Naive thymus-derived CD4-positive, alpha-beta T cell (primary cell): ENCODE measurements at regions not wholly inside any gene's neighbourhood (a gene's known extent, or its start where the extent isn't known, plus 50 kb on each side); places are given as distances from the start of the nearest gene placed in this dataset.

Experiments used
- ATAC-seq: fragments of 150-1000 bp; cut with Tn5 transposase; 2 replicates; pipeline ENCODE4 v1.10.0; 2021; ENCODE audit warnings: mild to moderate bottlenecking, moderate library complexity
- CTCF ChIA-PET: fragments of 350-600 bp; sonication (Branson Sonifier 250); formaldehyde crosslinking; loops from one replicate; lab custom pipeline; 2021; ENCODE audit warnings: antibody characterized with exemption; lab: Charles Lee
- POLR2A ChIA-PET: fragments of 350-600 bp; sonication (Branson Sonifier 250); formaldehyde crosslinking; loops from one replicate; lab custom pipeline; 2021; ENCODE audit warnings: antibody characterized with exemption, inconsistent platforms; lab: Charles Lee
- DNase-seq, 9 donors: peaks; one replicate each; pipeline versions ENCODE4 v3.0.0 to v3.0.0-alpha.2; 2020 to 2022; ENCODE audit warnings: mixed read lengths in 1 of 9
- H3K27ac ChIP-seq: one replicate; pipeline ENCODE4 v1.7.0; 2013; ENCODE audit warnings: mild to moderate bottlenecking, low read depth, low read length, moderate library complexity
- H3K27me3 ChIP-seq, 2 donors: one replicate each; pipeline ENCODE4 v1.7.0; 2013; ENCODE audit warnings: low read length in 2 of 2, mild to moderate bottlenecking in 2 of 2, moderate library complexity in 2 of 2; ENCODE audit not compliant: control insufficient read depth in 2 of 2, insufficient read depth in 2 of 2
- H3K36me3 ChIP-seq, 3 experiments: 1 replicate in 2 of 3; 2 replicates in 1 of 3; pipeline ENCODE4 v1.7.0; 2013; ENCODE audit warnings: low read length in 3 of 3, mild to moderate bottlenecking in 3 of 3, moderate library complexity in 1 of 3; ENCODE audit not compliant: insufficient read depth in 3 of 3, control insufficient read depth in 2 of 3
- H3K4me1 ChIP-seq, 2 donors: one replicate each; pipeline ENCODE4 v1.7.0; 2013; ENCODE audit warnings: low read length in 2 of 2, mild to moderate bottlenecking in 2 of 2, moderate library complexity in 1 of 2; ENCODE audit not compliant: control insufficient read depth in 2 of 2, insufficient read depth in 2 of 2
- H3K4me3 ChIP-seq: 2 replicates; pipeline ENCODE4 v1.7.0; 2013; ENCODE audit warnings: mild to moderate bottlenecking, low read length
- H3K9me3 ChIP-seq, 3 experiments: 1 replicate in 2 of 3; 2 replicates in 1 of 3; pipeline ENCODE4 v1.7.0; 2013; ENCODE audit warnings: low read length in 3 of 3; ENCODE audit not compliant: control insufficient read depth in 2 of 3
- H3K27ac Mint-ChIP-seq, 9 donors: one replicate each; pipeline ENCODE4 v1.8.0; 2020 to 2022; ENCODE audit warnings: mixed read lengths in 9 of 9, mild to moderate bottlenecking in 8 of 9, moderate library complexity in 5 of 9, inconsistent platforms in 2 of 9
- H3K27me3 Mint-ChIP-seq, 5 donors: one replicate each; pipeline ENCODE4 v1.8.0; 2021 to 2022; ENCODE audit warnings: mixed read lengths in 5 of 5, mild to moderate bottlenecking in 1 of 5
- H3K36me3 Mint-ChIP-seq, 5 donors: one replicate each; pipeline ENCODE4 v1.8.0; 2020 to 2022; ENCODE audit warnings: mixed read lengths in 5 of 5, mild to moderate bottlenecking in 3 of 5, inconsistent platforms in 1 of 5
- H3K4me1 Mint-ChIP-seq, 7 donors: one replicate each; pipeline ENCODE4 v1.8.0; 2020 to 2022; ENCODE audit warnings: mixed read lengths in 7 of 7, mild to moderate bottlenecking in 3 of 7, inconsistent platforms in 1 of 7
- H3K4me3 Mint-ChIP-seq, 10 donors: one replicate each; pipeline ENCODE4 v1.8.0; 2020 to 2022; ENCODE audit warnings: mild to moderate bottlenecking in 10 of 10, mixed read lengths in 10 of 10, moderate library complexity in 6 of 10, inconsistent platforms in 2 of 10
- H3K9me3 Mint-ChIP-seq, 11 donors: one replicate each; pipeline ENCODE4 v1.8.0; 2020 to 2022; ENCODE audit warnings: mixed read lengths in 11 of 11, mild to moderate bottlenecking in 4 of 11, inconsistent platforms in 1 of 11, moderate library complexity in 1 of 11
- intact Hi-C, 2 donors: fragments of 100-400 bp; cut with micrococcal nuclease; formaldehyde crosslinking; loops; one replicate each; pipeline ENCODE4 v1.15.1; 2023

DNA sequence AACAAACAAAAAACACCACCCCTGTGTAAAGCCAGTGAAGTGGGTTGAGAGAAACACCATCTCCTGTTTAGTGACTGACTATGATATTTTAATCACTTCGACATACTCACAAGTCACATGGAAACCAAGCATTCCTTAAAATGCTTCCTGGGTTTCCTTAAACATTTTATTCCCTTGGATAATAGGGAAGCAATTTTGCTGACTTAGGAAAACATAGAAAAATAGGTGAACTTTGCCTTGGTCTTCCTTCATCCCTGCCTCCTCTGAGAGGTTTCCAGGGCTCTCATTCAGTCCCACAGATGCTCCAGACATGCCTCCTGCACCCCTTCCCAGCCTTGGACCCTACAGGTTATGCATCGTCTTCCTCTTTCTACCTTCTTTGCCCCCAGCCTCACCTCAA, 122.6 kb upstream of the SERPINE2 start:
- Mint-ChIP-seq H3K27me3 (peaks cover 6 to 20% (median 10%) of the 10 kb centered on the region in 5 donors), H3K9me3 (peaks cover 0 to 6% (median 0%) of the 10 kb centered on the region in 11 donors), H3K4me3 (no peak overlapping the region), H3K36me3 (no peaks in the 10 kb centered on the region), H3K27ac (no peak overlapping the region), H3K4me1 (peaks cover 0 to 2% (median 0%) of the 10 kb centered on the region in 7 donors)
- H3K4me3 ChIP-seq: no peak overlapping the region
- no peak overlapping the region for H3K27ac ChIP-seq
- H3K36me3 ChIP-seq: no peaks in the 10 kb centered on the region
- POLR2A ChIA-PET: no interaction called here
- intact Hi-C loops: no loop called here
- no peaks in the 10 kb centered on the region for H3K4me1 ChIP-seq
- DNase-seq (no peak), ATAC-seq (no peak)
- CTCF ChIA-PET: no interaction called here
- H3K9me3 ChIP-seq: no peaks in the 10 kb centered on the region
- H3K27me3 ChIP-seq: no peaks in the 10 kb centered on the region

DNA sequence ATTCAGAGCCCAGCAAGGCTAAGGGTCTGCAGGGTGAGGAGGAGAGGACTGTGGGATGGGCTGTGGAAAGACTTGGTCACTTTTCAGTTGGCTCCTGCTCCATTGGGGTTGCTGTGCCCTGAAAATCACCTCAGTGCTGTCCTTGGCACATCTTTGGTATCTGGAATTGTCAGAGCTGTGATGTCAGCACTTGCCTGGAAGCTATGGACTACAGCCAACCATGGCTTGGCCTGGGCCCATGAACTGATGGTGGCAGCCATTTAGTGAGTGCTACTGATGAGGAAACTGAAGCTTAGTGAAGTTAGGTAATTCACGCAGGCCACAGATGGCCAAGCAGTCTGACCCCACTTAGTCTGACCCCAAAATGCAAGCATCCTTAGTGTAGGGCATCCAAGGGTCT, 121.8 kb upstream of the SERPINE2 start:
- H3K36me3 Mint-ChIP-seq: no peaks in the 10 kb centered on the region
- DNase-seq (no peak), ATAC-seq (no peak)
- ChIA-PET POLR2A (no interaction called here), CTCF (no interaction called here)
- no peaks in the 10 kb centered on the region for H3K36me3 ChIP-seq
- no peaks in the 10 kb centered on the region for H3K27me3 ChIP-seq
- no peak overlapping the region for H3K4me3 Mint-ChIP-seq
- no peak overlapping the region for H3K27ac Mint-ChIP-seq
- peaks cover 0 to 2% (median 0%) of the 10 kb centered on the region in 7 donors for H3K4me1 Mint-ChIP-seq
- H3K4me1 ChIP-seq: no peaks in the 10 kb centered on the region
- no peak overlapping the region for H3K27ac ChIP-seq
- H3K4me3 ChIP-seq: no peak overlapping the region
- no peaks in the 10 kb centered on the region for H3K9me3 ChIP-seq
- H3K27me3 Mint-ChIP-seq: peaks cover 6 to 20% (median 10%) of the 10 kb centered on the region in 5 donors
- H3K9me3 Mint-ChIP-seq: peaks cover 0 to 6% (median 0%) of the 10 kb centered on the region in 11 donors
- intact Hi-C loops: no loop called here

DNA sequence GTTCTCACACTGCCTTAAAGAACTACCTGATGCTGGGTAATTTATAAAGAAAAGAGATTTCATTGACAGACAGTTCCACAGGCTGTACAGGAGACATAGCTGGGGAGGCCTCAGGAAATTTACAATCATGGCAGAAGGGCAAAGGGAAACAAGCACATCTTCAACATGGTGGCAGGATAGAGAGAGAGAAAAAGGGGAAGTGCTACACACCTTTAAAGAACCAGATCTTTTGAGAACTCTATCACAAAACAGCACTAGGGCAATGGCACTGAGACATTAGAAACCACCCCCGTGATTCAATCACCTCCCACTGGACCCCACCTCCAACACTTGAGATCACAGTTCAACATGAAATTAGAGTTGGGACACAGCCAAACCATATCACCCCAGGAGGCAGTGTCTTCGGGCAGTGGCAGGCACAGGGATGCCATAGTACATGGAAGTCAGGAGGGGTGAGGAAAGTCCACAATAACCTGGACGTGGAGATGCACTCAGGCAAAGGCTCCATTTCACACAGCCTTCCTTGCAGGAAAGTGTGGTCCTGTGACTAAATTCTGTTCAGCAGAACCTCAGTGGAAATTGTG, 120.4 kb upstream of the SERPINE2 start:
- no peak for ATAC-seq
- Mint-ChIP-seq H3K27ac (no peak overlapping the region), H3K4me3 (no peak overlapping the region), H3K4me1 (peaks cover 0 to 2% (median 0%) of the 10 kb centered on the region in 7 donors), H3K27me3 (peaks cover 0 to 13% (median 0%) of the 10 kb centered on the region in 5 donors), H3K9me3 (peaks cover 0 to 6% (median 0%) of the 10 kb centered on the region in 11 donors), H3K36me3 (no peaks in the 10 kb centered on the region)
- intact Hi-C loops: no loop called here
- no peak for DNase-seq
- H3K36me3 ChIP-seq: no peaks in the 10 kb centered on the region
- H3K9me3 ChIP-seq: no peaks in the 10 kb centered on the region
- POLR2A ChIA-PET: no interaction called here
- H3K27ac ChIP-seq: no peak overlapping the region
- H3K27me3 ChIP-seq: no peaks in the 10 kb centered on the region
- CTCF ChIA-PET: no interaction called here
- H3K4me3 ChIP-seq: no peak overlapping the region
- H3K4me1 ChIP-seq: no peaks in the 10 kb centered on the region

DNA sequence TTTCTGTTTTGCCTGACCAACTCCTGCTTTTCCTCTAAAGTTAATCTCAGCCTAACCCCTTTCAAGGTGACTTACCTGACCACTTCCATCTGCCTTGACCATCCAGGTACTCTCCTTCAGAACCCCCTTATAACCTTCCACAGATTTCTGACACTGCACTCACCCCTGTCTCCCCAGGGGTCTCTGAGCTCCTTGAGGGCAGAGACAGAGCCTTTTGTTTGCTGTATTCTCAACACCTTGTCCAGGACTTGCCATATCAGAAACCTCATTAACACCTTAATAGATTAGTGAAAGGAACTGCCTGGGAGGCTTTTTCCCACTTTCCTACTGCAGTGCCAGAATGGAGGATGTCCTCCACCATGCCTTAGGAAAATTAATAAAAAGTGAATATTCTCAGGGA, 119.7 kb upstream of the SERPINE2 start:
- H3K36me3 ChIP-seq: no peaks in the 10 kb centered on the region
- H3K4me1 Mint-ChIP-seq: peaks cover 0 to 2% (median 0%) of the 10 kb centered on the region in 7 donors
- H3K4me1 ChIP-seq: no peaks in the 10 kb centered on the region
- no peak overlapping the region for H3K4me3 Mint-ChIP-seq
- peaks cover 0 to 11% (median 0%) of the 10 kb centered on the region in 5 donors for H3K27me3 Mint-ChIP-seq
- no peaks in the 10 kb centered on the region for H3K27me3 ChIP-seq
- intact Hi-C loops: no loop called here
- no peak for DNase-seq
- H3K27ac Mint-ChIP-seq: peak overlapping the region in 1 of 9 donors; percentile 2
- H3K9me3 ChIP-seq: no peaks in the 10 kb centered on the region
- no peaks in the 10 kb centered on the region for H3K36me3 Mint-ChIP-seq
- H3K9me3 Mint-ChIP-seq: peaks cover 0 to 6% (median 0%) of the 10 kb centered on the region in 11 donors
- H3K4me3 ChIP-seq: no peak overlapping the region
- POLR2A ChIA-PET: no interaction called here
- H3K27ac ChIP-seq: no peak overlapping the region
- no peak for ATAC-seq
- CTCF ChIA-PET: no interaction called here

DNA sequence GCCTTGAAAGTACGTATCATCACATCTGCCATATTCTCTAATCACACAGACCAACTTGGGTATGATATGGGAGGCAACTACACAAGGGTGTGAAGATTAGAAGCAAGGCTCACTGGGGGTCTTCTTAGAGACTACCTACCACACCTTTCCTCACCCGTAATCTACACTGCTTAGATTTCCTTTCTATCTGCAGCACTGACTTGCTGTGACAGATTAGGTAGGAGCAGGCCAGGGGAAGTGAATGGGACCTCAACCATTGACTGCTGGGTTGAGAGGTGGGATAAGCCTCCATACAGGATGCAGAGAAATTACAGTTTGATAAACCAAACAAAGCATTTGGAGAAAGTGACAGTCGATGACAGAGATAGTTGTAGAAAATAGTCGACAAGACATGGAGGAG, 119.0 kb upstream of the SERPINE2 start:
- H3K27ac Mint-ChIP-seq: no peak overlapping the region
- no peaks in the 10 kb centered on the region for H3K36me3 Mint-ChIP-seq
- H3K4me3 ChIP-seq: no peak overlapping the region
- no peaks in the 10 kb centered on the region for H3K36me3 ChIP-seq
- peaks cover 0 to 6% (median 0%) of the 10 kb centered on the region in 5 donors for H3K27me3 Mint-ChIP-seq
- intact Hi-C loops: no loop called here
- no peaks in the 10 kb centered on the region for H3K9me3 ChIP-seq
- CTCF ChIA-PET: no interaction called here
- peaks cover 0 to 2% (median 0%) of the 10 kb centered on the region in 7 donors for H3K4me1 Mint-ChIP-seq
- no peak overlapping the region for H3K4me3 Mint-ChIP-seq
- no peak overlapping the region for H3K27ac ChIP-seq
- ATAC-seq (no peak), DNase-seq (no peak)
- POLR2A ChIA-PET: no interaction called here
- peaks cover 0 to 3% (median 0%) of the 10 kb centered on the region in 11 donors for H3K9me3 Mint-ChIP-seq
- H3K27me3 ChIP-seq: no peaks in the 10 kb centered on the region
- H3K4me1 ChIP-seq: no peaks in the 10 kb centered on the region

DNA sequence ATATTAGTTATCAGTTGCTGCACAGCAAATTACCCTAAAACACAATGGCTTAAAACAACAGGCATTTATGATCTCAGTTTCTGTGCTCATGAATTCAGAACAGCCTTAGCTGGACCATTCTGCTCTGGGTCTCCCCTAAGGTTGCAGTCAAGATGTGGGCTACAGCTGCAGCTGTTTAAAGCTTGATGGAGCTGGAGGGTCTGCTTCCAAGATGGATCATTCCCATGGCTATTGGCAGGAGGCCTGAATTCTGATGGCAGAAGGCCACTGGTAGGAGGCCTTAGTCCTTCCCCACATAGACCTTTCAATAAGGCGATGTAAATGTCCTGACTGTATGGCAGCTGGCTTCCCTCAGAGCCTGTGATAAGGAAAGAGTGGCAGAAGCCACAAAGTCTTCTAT, 118.6 kb upstream of the SERPINE2 start:
- H3K4me1 ChIP-seq: no peaks in the 10 kb centered on the region
- Mint-ChIP-seq H3K9me3 (peaks cover 0 to 3% (median 0%) of the 10 kb centered on the region in 11 donors), H3K36me3 (no peaks in the 10 kb centered on the region), H3K4me3 (no peak overlapping the region), H3K27ac (no peak overlapping the region), H3K27me3 (peaks cover 0 to 6% (median 0%) of the 10 kb centered on the region in 5 donors), H3K4me1 (peaks cover 0 to 2% (median 0%) of the 10 kb centered on the region in 7 donors)
- no peaks in the 10 kb centered on the region for H3K27me3 ChIP-seq
- CTCF ChIA-PET: no interaction called here
- H3K4me3 ChIP-seq: no peak overlapping the region
- H3K9me3 ChIP-seq: no peaks in the 10 kb centered on the region
- DNase-seq (no peak), ATAC-seq (no peak)
- H3K27ac ChIP-seq: no peak overlapping the region
- POLR2A ChIA-PET: no interaction called here
- intact Hi-C loops: no loop called here
- H3K36me3 ChIP-seq: no peaks in the 10 kb centered on the region

DNA sequence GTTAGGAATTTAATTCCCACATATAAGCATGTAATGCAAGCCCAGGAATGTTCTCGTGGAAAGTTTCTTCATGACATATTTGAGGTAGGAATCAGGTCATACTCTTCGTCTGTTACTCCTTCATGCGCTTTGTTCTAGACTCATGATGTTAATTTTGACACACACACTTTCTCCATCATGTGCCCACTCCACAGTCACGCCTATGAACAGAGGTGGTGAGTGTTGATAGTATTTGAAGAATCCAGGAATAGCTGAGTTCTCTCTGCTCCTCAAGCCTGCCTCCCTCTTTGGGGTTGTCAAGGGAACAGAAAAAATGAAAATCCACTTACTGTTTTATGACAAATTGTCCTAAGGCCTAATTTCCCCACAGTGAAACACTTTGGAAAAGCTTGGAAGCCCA, 117.3 kb upstream of the SERPINE2 start:
- no peak overlapping the region for H3K27ac Mint-ChIP-seq
- H3K9me3 Mint-ChIP-seq: peaks cover 0 to 3% (median 0%) of the 10 kb centered on the region in 11 donors
- intact Hi-C loops: no loop called here
- DNase-seq (no peak), ATAC-seq (no peak)
- Histone ChIP-seq H3K4me3 (no peak overlapping the region), H3K4me1 (no peaks in the 10 kb centered on the region), H3K27me3 (no peaks in the 10 kb centered on the region), H3K27ac (no peak overlapping the region), H3K9me3 (no peaks in the 10 kb centered on the region), H3K36me3 (no peaks in the 10 kb centered on the region)
- no peaks in the 10 kb centered on the region for H3K36me3 Mint-ChIP-seq
- no peaks in the 10 kb centered on the region for H3K4me1 Mint-ChIP-seq
- H3K27me3 Mint-ChIP-seq: peaks cover 0 to 3% (median 0%) of the 10 kb centered on the region in 5 donors
- ChIA-PET CTCF (no interaction called here), POLR2A (no interaction called here)
- no peak overlapping the region for H3K4me3 Mint-ChIP-seq
